NT2/D1 (cell line): ENCODE measurements at regions not wholly inside any gene's neighbourhood (a gene's known extent, or its start where the extent isn't known, plus 50 kb on each side); places are given as distances from the start of the nearest gene placed in this dataset.

Experiments used
- YY1 ChIP-seq: IDR thresholded peaks from 2 replicates; pipeline ENCODE4 v1.6.1; 2011; ENCODE audit not compliant: insufficient read length, insufficient read depth
- ZNF274 ChIP-seq: IDR thresholded peaks from 2 replicates; pipeline ENCODE4 v1.6.1; 2011; ENCODE audit warnings: mild to moderate bottlenecking, low read depth, low read length

DNA sequence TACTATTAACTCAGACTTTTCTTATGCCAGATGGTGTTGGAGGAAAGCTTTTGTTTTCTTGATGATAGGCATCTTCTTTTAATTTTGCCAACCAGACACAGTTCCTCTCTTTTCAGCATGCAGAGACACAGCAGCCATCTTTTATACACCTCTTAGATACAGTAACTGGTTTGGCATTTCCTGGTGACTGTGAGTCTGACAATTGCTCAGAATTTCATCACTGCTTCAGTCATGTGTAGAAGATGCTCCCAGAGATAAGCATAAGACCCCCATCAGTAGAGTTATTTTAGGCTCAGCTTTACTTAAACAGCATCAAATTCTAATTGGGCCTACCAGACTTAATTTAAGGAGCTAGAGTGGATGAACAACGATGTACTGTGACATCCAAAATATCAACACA lies 779.0 kb downstream of the SQOR start:
- TF ChIP-seq ZNF274 (no peak), YY1 (no peak)
